NCI-H524 treated with DMSO at 0.1 percent for 48 hours (cell line): ENCODE measurements at regions not wholly inside any gene's neighbourhood (a gene's known extent, or its start where the extent isn't known, plus 50 kb on each side); places are given as distances from the start of the nearest gene placed in this dataset.

Source experiments
- DNase-seq: peaks from one replicate; lab custom pipeline; 2025; lab: John Stamatoyannopoulos, UW

DNA sequence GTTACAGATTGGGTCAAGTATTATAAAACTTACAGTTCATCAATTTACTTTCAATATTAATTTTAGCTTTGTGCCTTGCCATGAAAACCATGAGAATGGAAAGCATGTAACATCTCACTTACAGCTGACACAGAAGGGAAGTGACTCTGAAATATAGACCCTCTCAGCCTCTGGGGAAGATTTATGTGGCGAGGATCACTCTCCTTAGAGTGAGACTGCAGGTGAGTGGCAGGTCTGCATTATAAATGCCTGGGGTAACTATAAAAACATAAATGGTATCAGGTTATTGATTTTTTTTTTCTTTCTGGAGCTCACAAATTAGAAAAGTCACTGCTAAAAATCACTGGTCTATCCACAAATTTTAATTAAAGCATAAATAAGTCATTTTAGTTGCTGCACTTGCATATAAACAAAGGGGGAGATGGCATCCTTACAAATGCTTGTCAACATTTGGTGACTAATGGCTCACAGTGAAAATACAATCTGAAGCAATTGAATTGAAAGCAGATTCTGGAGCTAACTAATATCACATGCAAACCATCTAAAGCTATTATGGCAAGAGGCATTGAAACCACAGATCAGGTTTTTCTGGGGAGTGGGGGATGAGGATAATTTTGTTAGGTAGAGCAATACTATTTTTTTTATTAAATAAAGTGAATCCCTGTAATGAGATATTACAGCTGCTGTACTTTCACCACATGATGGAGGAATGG lies 200.9 kb downstream of the TM2D1 start:
- DNase-seq: no peak

DNA sequence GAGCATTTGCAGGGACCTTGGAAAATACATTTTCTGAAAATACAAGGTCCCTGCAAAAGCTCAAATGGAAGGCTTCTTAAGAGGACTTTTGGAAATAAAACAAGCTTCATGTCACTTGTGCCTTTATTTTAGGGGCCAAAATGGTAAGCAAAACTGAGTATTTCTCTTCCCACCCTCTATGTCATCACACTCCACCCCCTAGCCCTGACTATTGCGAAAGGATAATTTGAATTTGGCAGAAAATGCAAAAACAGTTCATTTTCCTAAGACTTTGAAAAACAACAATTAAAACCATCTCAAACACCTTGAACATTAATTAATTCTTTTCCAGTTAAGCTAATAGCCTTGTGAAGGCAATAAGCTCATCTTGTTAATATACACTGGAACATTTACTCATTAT lies 201.7 kb downstream of the TM2D1 start:
- DNase-seq: no peak

DNA sequence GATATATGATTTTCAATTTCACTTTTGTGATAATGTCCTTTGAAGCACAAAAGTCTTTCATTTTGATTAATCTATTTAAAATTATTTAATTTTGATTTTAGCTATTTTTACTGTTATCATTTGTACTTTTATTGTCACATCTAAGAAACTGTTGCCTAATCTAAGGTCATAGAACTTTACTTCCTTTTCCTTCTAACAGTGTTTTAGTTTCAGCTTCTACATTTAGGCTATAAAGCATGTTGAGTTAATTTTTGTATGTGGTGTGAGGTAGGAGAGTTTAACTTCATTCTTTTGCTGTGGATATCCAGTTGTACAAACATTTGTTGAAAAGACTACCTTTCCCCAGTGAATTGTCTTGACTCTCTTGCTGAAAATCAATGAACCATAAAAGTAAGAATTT lies 204.5 kb downstream of the TM2D1 start:
- DNase-seq: no peak

DNA sequence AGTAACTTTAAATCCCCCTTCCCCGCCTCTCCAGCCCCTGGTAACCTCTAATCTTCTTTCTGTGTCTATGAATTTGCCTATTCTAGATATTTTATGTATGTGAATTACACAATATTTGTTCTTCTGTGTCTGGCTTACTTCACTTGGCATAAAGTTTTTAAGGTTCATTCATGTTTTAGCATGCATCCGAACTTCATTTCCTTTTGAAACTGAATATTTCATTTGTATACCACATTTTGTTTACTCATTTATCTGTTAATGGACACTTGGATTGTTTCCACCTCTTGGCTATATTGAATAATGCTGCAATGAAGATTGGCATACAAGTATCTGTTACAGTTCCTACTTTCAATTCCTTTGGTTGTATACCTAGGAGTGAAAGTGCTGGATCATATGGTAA lies 205.3 kb downstream of the TM2D1 start:
- DNase-seq: no peak

DNA sequence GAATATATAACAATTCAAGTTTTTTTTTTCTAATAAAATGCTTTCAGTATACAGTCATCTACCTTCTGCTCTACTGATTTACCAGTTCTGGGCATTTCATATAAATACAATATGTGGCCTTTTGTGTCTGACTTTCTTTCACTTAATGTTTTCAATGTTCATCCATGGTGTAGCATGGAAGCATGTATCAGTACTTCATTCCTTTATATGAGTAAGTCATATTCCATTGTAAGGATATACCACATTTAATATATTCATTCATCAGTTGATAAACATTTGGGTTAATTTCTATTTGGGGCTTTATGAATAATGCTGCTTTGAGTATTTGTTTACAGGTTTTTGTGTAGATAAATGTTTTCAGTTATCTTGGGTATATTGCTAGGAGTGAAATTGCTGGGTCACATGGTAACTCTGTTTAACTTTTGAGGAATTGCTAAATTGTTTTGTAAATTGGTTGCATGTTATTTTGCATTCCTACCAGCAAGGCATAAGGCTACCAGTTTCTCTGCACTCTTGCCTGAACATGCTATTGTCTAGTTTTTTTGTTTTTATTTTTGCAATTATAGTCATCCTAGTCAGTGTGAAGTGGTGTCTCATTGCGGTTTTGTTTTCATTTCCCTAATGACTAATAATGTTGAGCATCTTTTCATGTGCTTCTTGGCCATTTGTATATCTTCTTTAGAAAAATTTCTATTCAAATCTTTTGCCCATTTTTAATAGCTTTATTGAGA lies 206.1 kb downstream of the TM2D1 start:
- no peak for DNase-seq

DNA sequence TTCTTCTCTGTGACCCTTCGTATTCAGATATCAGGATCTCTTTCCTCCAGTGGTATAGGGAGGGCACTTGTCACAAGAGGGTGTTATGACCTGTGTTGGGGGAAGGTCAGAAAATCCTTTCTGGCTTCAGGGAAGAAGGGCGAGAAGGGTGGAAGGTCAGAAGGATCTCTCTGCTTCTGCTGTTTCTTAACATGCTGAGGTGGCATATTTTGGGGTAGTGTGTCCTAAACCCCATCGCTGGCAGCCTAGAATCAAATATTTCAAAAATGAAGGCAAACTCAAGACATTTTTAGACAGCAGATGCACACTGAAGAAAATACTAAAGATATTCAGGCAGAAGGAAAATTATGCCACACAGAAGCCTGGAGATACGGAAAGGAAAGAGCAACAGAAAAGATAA lies 207.6 kb downstream of the TM2D1 start:
- DNase-seq: no peak

DNA sequence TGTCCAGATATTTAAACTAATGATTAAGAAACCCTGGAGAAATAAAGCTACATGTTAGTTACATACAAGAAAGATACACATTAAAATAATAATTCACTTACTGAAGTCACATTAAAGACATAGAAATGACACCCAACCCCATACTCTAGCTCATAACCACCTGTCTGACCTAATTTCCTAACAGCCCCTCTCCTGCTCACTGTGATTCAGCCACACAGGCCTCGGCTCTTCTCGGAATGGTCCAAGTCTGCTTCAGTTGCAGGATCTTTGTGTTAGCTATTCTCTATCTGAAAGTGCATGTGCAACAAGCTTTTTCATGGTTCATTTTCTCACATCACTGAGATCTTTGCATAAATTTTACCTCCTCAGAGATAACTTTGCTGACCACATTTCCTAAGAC lies 209.8 kb downstream of the TM2D1 start:
- DNase-seq: no peak
